ENCODE measurements at regions not wholly inside any gene's neighbourhood (a gene's known extent, or its start where the extent isn't known, plus 50 kb on each side); places are given as distances from the start of the nearest gene placed in this dataset.

DNA sequence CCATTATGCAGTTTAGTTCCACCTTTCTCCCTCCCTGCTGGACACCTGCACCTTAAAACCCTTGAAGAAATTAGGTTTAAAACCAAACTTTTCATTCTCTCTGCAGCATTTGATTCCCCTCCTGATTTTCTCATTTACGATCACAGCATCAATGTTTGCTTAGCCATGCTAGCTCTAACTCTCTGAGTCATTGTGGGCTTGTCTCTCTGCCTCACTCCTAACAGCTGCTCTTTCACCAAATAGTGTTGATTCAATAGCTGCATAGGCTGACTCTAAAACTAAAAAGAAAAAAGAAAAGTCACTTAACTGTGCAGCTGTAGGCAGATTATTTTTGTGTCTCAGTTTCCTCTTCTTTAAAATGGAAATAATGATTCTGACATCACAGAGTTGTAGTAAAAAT lies 1124.9 kb downstream of the DIAPH3 start:
- TF ChIP-seq, protein P1, sequence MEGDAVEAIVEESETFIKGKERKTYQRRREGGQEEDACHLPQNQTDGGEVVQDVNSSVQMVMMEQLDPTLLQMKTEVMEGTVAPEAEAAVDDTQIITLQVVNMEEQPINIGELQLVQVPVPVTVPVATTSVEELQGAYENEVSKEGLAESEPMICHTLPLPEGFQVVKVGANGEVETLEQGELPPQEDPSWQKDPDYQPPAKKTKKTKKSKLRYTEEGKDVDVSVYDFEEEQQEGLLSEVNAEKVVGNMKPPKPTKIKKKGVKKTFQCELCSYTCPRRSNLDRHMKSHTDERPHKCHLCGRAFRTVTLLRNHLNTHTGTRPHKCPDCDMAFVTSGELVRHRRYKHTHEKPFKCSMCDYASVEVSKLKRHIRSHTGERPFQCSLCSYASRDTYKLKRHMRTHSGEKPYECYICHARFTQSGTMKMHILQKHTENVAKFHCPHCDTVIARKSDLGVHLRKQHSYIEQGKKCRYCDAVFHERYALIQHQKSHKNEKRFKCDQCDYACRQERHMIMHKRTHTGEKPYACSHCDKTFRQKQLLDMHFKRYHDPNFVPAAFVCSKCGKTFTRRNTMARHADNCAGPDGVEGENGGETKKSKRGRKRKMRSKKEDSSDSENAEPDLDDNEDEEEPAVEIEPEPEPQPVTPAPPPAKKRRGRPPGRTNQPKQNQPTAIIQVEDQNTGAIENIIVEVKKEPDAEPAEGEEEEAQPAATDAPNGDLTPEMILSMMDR (IDR thresholded peaks at IDR 0.05; ENCODE audit: poor library complexity, severe bottlenecking), result no peak
- TF ChIP-seq TAF1 (IDR thresholded peaks at IDR 0.05; ENCODE audit: low read depth) (no peak), EZH2 (IDR thresholded peaks at IDR 0.05; ENCODE audit: borderline replicate concordance, insufficient read depth, low read length, poor library complexity, severe bottlenecking) (no peak)
